ENCODE measurements at regions not wholly inside any gene's neighbourhood (a gene's known extent, or its start where the extent isn't known, plus 50 kb on each side); places are given as distances from the start of the nearest gene placed in this dataset.

DNA sequence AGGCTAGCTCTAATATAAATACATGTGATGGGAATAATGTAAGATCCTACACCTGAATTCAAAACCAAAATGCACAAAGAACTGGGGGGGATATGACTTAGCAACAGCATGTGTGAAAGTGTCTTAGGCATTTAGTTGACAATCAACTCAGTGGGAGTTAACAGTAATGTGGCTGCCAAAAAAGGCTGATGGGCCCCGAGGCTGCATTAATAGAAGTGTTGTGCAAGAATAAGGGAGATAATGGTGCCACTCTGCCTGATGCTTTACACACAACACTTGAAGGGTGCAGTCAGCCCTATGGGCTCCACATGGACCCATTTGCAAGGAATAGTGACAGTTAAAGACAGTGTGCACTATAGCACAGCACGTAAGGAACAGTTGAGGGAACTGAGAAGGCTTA lies 649.4 kb upstream of the ZEB2 start:
- TF ChIP-seq, protein P1, sequence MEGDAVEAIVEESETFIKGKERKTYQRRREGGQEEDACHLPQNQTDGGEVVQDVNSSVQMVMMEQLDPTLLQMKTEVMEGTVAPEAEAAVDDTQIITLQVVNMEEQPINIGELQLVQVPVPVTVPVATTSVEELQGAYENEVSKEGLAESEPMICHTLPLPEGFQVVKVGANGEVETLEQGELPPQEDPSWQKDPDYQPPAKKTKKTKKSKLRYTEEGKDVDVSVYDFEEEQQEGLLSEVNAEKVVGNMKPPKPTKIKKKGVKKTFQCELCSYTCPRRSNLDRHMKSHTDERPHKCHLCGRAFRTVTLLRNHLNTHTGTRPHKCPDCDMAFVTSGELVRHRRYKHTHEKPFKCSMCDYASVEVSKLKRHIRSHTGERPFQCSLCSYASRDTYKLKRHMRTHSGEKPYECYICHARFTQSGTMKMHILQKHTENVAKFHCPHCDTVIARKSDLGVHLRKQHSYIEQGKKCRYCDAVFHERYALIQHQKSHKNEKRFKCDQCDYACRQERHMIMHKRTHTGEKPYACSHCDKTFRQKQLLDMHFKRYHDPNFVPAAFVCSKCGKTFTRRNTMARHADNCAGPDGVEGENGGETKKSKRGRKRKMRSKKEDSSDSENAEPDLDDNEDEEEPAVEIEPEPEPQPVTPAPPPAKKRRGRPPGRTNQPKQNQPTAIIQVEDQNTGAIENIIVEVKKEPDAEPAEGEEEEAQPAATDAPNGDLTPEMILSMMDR (IDR thresholded peaks at IDR 0.05): no peak
- TF ChIP-seq POLR2AphosphoS5 (IDR thresholded peaks at IDR 0.05) (no peak), POLR2A (IDR thresholded peaks at IDR 0.05) (no peak)
